ENCODE measurements at regions not wholly inside any gene's neighbourhood (a gene's known extent, or its start where the extent isn't known, plus 50 kb on each side); places are given as distances from the start of the nearest gene placed in this dataset.
A peak's percentile ranks its signal among the peaks of the same experiment; 100 is the strongest.

DNA sequence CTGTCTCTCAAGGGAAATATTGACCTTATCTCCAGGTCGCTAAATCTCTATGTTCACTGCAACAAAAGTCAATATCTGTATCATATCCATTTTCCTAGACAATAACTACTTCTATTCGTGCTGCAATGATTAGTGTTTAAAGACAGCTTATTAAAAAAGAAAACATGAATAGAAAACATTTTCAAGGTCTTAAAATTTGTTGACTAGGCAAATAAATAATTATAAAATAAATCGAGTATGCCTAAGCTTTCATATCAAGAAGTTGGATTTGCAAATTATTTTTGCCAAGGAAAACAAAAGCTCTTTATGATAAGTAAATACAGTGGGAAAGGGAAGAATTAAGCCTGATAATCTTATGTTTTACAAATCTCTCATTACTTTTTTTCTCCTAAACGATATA is 428.5 kb downstream of the NUP35 start:
- TF ChIP-seq, protein P1, sequence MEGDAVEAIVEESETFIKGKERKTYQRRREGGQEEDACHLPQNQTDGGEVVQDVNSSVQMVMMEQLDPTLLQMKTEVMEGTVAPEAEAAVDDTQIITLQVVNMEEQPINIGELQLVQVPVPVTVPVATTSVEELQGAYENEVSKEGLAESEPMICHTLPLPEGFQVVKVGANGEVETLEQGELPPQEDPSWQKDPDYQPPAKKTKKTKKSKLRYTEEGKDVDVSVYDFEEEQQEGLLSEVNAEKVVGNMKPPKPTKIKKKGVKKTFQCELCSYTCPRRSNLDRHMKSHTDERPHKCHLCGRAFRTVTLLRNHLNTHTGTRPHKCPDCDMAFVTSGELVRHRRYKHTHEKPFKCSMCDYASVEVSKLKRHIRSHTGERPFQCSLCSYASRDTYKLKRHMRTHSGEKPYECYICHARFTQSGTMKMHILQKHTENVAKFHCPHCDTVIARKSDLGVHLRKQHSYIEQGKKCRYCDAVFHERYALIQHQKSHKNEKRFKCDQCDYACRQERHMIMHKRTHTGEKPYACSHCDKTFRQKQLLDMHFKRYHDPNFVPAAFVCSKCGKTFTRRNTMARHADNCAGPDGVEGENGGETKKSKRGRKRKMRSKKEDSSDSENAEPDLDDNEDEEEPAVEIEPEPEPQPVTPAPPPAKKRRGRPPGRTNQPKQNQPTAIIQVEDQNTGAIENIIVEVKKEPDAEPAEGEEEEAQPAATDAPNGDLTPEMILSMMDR (IDR thresholded peaks at IDR 0.05; ENCODE audit: unreplicated experiment): no peak
- Mint-ChIP-seq H3K4me1 (ENCODE audit: insufficient read depth, unreplicated experiment) (no peaks in the 10 kb centered on the region), H3K27ac (ENCODE audit: low read depth, unreplicated experiment) (no peak overlapping the region), H3K9me3 (ENCODE audit: unreplicated experiment) (peaks cover 6% of the 10 kb centered on the region), H3K27me3 (ENCODE audit: insufficient read depth, unreplicated experiment) (no peaks in the 10 kb centered on the region), H3K36me3 (ENCODE audit: insufficient read depth, unreplicated experiment) (no peaks in the 10 kb centered on the region), H3K4me3 (ENCODE audit: unreplicated experiment) (no peak overlapping the region)
- DNase-seq (ENCODE audit: unreplicated experiment): no peak
- CTCF ChIA-PET: interaction anchor here (0.9 kb wide), 1 partner anchor 28 kb away, joined by 4 read pairs; no protein-coding TSS in a partner anchor
- intact Hi-C loops (cut with micrococcal nuclease): no loop called here
- BruUV-seq (replicated peaks): no TSS peak
- POLR2A ChIA-PET: no interaction called here

- Mint-ChIP-seq H3K27ac (ENCODE audit: low read depth, unreplicated experiment) (no peak overlapping the region), H3K4me1 (ENCODE audit: insufficient read depth, unreplicated experiment) (no peaks in the 10 kb centered on the region), H3K27me3 (ENCODE audit: insufficient read depth, unreplicated experiment) (no peaks in the 10 kb centered on the region), H3K36me3 (ENCODE audit: insufficient read depth, unreplicated experiment) (no peaks in the 10 kb centered on the region), H3K9me3 (ENCODE audit: unreplicated experiment) (no peaks in the 10 kb centered on the region), H3K4me3 (ENCODE audit: unreplicated experiment) (no peak overlapping the region)
- DNase-seq (ENCODE audit: unreplicated experiment): peak; percentile 8
- ChIA-PET POLR2A (no interaction called here), CTCF (no interaction called here)
- no TSS peak for BruUV-seq (replicated peaks)
- TF ChIP-seq, protein P1 (IDR thresholded peaks at IDR 0.05; ENCODE audit: unreplicated experiment): no peak
- intact Hi-C loops (cut with micrococcal nuclease): no loop called here
Observed at GRCh38 chr2:183564726-183565125, 440.5 kb downstream of the NUP35 start.

- H3K4me3 Mint-ChIP-seq (ENCODE audit: unreplicated experiment): no peak overlapping the region
- no peak for DNase-seq (ENCODE audit: unreplicated experiment)
- CTCF ChIA-PET: no interaction called here
- POLR2A ChIA-PET: no interaction called here
- no peaks in the 10 kb centered on the region for H3K27me3 Mint-ChIP-seq (ENCODE audit: insufficient read depth, unreplicated experiment)
- intact Hi-C loops (cut with micrococcal nuclease): no loop called here
- H3K27ac Mint-ChIP-seq (ENCODE audit: low read depth, unreplicated experiment): no peak overlapping the region
- no peaks in the 10 kb centered on the region for H3K4me1 Mint-ChIP-seq (ENCODE audit: insufficient read depth, unreplicated experiment)
- BruUV-seq (replicated peaks): no TSS peak
- TF ChIP-seq, protein P1 (IDR thresholded peaks at IDR 0.05; ENCODE audit: unreplicated experiment): no peak
- H3K9me3 Mint-ChIP-seq (ENCODE audit: unreplicated experiment): peaks cover 8% of the 10 kb centered on the region
- H3K36me3 Mint-ChIP-seq (ENCODE audit: insufficient read depth, unreplicated experiment): no peaks in the 10 kb centered on the region
Observed at GRCh38 chr2:183575481-183575880, 451.2 kb downstream of the NUP35 start.

GRCh38 chr2:183579686-183580085 is 455.4 kb downstream of the NUP35 start:
- TF ChIP-seq, protein P1 (IDR thresholded peaks at IDR 0.05; ENCODE audit: unreplicated experiment): no peak
- CTCF ChIA-PET: no interaction called here
- POLR2A ChIA-PET: no interaction called here
- no peaks in the 10 kb centered on the region for H3K4me1 Mint-ChIP-seq (ENCODE audit: insufficient read depth, unreplicated experiment)
- no peak for DNase-seq (ENCODE audit: unreplicated experiment)
- H3K27ac Mint-ChIP-seq (ENCODE audit: low read depth, unreplicated experiment): no peak overlapping the region
- no peak overlapping the region for H3K4me3 Mint-ChIP-seq (ENCODE audit: unreplicated experiment)
- no peaks in the 10 kb centered on the region for H3K27me3 Mint-ChIP-seq (ENCODE audit: insufficient read depth, unreplicated experiment)
- no TSS peak for BruUV-seq (replicated peaks)
- intact Hi-C loops (cut with micrococcal nuclease): no loop called here
- H3K36me3 Mint-ChIP-seq (ENCODE audit: insufficient read depth, unreplicated experiment): peaks cover 5% of the 10 kb centered on the region
- no peaks in the 10 kb centered on the region for H3K9me3 Mint-ChIP-seq (ENCODE audit: unreplicated experiment)

Data from MCF 10A (cell line).